ENCODE measurements at regions not wholly inside any gene's neighbourhood (a gene's known extent, or its start where the extent isn't known, plus 50 kb on each side); places are given as distances from the start of the nearest gene placed in this dataset.
"Not testable (repeated sequence)": the region's sequence is repeated elsewhere in the genome, so short reads cannot be mapped to it uniquely, and the experiment has no call there.

DNA sequence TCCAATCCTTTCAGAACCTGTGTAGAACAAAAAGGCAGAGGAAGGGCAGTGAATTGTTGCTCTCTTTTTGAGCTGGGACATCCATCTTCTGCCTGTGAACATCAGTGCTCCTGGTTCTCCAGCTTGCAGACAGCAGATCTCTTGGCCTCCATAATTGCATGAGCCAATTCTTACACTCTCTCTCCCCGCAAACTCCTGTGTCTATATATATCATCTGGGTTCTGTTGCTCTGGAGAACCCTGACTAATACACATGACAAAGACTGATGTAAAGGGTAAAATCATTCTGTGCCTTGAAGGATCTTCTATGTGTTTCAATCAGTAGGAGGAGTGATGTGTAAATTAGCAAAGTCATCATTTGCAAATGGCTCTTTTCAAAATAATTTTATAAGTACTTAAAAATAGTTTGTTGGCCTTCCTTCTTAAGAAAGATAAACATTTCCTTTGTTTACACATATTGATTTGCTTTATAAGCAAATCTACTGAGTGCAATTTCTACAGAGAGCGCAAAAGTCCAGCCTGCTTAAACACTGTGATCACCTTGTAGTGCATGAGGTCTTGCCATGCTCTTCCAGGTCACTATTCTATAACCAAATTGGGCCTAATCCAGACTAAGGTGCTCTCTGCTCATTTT, 154.9 kb upstream of the ANKRD28 start:
- no peak for DNase-seq

DNA sequence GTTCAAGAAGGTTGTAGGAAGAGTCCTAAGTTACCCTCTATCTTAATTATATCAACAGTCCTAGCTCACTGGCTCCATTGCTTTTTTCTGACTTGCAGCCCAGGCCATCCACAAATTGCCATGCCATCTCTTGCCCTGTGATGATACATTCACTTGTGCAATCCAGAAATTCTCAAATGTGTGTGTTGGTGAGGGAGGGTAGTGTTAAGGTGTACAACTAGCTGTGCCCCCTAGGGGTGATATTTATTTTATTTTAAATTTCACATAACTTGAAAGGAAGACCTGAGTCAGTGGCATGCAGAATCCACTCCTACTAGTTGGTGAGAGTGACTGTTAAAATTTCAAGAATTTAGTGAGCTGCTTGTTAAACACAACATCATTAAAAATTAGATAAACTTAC, 156.1 kb upstream of the ANKRD28 start:
- DNase-seq, result no peak

DNA sequence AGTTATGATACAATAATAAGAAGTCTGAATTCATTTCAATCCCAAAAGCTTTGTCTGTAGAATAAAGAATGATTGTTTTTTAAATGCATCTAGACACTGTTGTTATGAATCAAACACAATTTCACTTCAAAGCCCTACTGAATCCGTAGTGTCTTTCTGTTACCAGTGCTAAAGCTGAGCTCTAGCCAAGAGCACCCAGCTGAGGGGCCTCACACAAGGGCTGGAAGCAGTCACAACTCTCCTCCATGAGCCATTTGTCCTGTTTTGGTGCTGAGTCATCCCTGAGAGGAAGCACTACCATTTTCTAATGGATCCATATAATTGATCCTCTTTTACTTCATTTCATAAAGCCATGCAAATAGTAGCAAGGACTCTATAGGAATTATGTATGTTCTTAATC, 158.2 kb upstream of the ANKRD28 start:
- no peak for DNase-seq

DNA sequence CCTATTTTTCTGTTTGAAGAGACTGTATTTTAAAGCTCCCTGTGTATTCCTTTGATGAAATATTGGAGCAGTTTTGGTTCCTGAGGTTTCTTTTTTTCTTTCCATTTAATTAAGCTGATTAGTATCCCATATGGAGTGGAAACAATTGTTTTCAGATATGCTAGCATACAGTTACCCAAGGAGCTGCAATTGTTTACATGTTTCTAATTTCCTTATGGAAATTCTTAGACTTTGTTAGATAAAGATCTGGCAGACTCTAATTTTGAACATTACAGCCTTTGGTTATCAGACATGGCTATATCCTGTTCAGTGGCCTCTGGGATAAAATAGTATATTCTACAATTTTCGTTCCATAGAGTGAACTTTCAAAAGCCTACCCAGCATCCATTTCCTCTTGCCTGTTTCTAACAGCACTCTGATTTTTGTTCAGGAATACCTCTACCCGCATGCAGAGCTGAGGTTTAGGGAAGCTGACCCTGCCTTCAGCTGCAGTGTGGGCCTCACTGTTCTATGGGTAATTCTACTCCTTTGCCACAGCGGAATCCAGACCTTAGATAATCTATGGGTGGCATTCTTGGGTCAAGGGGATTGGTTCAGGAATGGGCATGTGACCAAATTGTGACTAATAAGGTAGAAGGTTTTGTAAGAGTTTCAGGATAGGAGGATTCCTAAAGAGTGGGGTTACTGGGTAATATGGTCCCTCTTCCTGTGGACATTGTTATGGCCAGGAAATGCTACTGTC, 161.1 kb upstream of the ANKRD28 start:
- no peak for DNase-seq

DNA sequence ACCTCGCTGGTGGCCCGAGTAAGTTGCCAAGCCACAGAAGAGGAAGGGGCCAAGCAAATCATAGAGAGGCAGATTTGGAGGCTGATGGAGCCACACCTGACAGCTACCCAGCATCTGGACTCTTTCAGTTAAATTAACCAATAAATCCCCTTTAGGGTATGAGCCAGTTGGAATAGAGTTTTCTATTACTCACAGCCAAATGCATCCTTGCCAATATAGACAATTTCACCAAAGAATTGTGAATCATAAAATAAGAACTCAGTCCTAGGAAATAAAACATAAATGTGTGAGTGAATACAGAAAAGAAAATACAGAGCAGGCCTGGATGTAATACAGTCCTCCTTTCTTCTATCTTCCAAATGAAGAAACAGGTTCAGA, 161.6 kb upstream of the ANKRD28 start:
- DNase-seq, result no peak

DNA sequence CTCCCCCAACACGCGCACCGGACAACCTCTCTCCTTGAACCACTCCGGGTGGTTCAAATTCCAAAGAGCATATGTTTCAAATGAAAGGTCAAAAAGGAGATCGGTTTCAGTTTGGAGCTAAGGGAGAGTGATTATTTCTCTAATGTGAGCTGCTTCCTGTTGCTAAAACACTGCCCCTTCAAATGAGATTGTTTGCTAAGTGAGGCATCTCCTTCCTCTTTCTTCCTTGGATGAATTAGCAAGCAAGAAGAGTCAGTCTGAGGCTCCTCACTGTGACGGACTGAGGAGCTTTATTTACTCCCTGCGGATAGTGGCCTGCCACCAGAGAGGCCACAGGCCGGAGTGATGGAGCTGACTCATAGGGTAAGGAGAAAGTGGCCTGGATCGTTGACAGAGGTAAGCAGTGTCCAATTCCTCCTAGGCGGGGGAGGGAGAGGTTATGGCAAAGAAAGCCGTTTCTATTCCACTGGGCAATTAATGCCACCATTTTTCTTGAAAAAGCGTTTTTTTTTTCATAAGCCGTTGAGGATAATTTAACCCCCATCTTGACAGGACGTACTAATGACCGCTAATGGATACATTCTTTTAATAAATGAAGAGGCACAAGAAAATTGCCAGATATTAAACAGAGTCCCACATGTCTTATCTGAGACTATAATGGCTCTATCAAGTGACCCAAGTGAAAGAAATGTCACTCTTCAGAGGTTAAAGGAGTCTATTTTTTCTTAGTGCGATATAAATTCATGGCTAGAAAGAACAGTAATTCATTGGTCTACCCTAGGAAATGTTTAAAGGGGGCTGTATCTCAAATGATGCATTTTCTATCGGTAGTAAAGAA, 167.0 kb upstream of the ANKRD28 start:
- no peak for DNase-seq

DNA sequence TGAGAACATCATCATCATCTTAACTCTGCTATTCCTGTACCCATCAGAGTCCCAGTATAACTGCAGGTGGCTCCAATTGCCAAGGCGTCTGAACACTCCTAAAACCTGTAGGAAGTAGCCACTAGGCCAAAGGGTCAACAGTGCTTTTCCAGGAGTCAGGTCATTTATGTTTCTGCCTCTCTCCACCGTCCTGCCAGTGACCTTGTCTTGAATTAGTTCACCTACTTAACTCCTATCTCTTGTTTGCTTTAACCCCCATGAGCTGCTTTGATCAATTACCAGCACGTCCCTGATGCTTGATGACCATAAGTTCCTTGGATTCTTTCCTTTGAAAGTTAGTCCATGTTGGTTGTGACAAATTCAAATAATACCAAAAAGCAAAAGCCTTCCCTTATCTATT, 169.8 kb upstream of the ANKRD28 start:
- DNase-seq, result no peak

DNA sequence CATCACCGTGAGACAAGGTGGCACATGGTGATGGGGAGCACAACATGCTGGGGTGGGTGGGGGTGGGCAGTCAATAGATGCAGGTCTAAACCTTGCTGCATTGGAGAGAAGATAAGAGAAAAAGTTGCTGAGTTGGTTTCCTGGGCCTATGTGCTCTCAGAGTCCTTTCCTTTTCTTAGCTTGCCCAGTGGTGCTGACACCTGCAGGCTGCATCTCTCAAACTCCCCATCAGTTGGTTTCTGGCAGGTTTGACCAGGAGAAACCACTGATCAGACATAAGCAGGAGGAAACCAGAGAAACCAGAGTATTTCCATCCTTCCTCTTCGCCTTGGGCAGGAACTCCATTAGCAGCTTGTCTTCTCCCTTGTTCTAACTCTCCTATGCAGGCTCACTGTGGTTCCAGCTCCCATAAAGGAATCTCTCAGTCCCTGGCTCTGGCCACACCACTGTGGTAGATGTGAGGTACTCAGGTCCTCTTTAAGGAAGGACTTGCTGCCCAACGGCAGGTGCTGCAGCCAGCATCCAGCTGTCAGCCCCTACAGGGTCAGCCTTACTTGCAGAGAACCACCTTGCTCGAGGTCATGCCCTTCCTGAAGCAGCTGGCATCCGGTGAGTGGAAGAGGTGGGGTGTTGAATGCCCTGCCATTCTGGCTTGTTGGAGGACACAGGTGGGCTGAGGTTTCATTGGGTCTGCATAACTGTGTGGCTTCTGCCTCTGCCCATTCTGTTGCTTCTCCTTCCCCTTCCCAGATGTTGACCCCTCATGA, 172.3 kb upstream of the ANKRD28 start:
- DNase-seq, result no peak

DNA sequence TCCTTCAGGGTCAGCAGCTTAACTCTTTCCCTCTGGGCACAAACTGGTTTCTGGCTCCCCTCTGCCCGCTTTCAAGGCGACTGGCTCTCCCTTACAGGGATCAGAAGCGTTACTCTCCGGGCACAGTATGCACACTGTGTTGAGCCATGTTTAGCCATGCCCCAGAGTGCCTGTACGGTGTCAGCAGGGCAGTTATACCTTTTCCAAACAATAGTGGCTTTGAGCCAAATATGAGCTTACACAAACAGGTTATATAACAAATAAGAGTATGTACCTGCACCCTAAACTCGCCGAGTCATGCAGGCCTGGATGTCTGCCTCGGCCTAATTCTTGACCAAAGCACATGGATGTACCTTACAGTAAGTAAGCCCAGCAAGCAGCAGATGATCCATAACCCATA, 175.6 kb upstream of the ANKRD28 start:
- DNase-seq, result no peak

DNA sequence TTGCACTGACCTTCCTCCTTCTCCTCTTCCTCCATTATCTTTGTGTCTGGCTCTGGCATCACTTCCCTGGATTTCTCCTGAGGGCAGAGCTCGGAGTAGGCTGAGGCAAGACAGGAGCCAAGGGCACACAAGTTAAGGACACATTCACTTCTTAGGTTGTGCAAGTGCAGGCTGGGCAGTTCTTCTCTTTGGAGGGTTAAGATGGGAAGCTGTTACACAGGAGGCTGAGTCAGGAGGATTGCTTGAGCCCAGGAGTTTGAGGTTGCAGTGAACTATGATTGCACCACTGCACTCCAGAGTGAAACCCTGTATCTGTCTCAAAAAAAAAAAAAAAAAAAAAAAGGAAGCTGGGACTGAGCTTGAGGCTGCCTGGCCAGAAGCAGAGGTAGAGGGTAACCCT, 176.2 kb upstream of the ANKRD28 start:
- no peak for DNase-seq

DNA sequence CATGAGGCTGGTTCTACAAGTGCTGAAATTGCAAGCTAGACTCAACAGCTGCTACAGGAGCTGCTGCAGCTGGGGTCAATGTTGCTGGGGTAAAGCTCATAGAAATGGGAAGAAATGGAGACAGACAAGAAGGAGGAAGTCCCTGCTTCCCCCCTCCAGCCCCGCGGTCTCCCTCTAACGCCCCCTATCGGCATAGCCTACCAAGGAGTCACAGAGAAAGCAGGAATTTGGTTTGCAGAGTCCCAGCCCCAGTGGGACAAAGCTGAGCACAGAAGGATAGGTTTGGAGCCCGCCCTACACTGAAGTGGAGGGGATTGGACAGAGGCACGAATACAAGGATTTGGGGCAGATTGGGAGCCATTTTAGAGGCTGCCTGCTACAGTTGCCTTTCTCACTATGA, 176.9 kb upstream of the ANKRD28 start:
- no peak for DNase-seq

DNA sequence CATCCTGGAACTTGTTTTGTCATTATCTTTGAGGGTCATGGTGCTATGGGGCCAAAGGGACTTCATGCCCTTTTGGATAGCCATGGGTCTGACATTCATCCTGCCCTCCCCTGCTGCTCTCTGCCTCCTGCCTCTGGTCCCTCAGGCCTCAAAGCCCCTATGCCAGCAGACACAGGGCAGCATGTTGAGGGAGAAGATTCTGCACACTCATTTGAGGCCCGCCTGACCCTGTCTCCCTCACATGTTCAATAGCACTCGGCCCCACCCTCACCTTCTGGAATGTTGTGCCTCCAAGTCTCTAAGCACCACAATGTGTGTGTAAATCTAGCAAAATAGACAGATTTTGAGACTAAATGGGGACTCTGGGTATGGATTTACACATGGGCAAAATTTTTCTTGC, 178.7 kb upstream of the ANKRD28 start:
- DNase-seq, result no peak

DNA sequence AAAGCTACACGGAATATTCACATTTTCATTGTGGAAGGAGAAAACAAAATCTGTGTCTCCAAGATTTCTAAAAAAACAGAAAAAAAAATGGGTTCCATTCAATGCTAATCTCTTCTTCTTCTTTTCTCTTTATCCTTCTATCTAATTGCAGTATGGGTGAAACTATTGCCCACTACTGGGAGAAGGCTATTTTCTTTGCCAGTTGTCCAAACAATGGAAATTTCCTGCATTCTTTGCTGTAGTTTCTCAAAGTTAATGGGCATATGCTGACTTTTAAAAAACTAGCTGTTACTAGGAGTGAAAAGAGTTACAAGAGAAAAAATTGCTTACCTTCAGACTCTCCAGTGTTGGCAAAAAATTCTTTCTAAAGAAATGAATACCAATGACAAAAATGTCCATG, 179.3 kb upstream of the ANKRD28 start:
- no peak for DNase-seq

DNA sequence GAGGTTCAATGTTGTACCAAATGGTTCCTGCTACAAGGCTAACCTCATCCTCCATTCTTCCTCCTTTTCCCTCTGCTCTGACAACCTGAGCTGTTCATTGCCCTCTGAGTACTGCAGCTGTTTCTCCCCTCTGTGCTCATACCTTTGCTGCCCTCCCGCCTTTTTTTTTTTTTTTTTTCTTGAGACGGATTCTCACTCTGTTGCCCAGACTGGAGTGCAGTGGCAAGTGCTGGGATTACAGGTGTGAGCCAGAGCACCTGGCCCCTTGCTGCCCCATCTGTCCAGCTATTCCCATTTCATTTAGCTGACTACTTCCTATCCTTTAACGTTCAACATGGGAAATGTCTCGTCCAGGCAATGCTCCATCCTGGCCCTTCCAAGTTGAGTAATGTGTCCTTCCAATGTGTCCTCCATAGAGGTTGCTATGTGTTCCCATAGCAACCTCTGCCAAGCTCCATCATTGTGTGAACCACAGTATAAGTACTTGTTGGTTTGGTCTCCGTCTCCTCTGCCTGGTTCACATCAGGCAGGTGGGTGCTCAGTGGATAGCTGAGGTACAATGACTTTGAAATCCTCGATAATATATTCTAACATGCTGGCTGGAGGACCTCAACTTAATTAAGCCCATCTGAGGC, 179.9 kb upstream of the ANKRD28 start:
- no peak for DNase-seq

DNA sequence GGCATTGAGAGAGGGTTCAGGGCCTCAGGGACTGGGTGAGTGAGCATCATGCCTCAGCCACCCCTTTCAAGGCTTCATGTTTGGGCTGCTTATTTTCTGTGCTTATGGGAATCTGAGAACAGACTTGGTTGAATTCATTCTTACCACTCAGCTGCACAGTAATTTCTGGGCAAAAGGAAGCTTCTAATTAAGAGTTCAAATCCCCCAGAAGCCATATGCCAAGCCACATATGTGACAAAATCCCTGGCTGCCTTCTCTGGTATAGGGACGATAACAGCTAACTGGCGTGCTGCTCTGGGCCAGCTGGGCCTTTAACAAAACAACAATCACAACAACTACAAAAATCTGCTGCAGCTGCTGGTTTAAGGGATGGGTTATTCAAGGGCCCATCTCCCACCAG, 181.0 kb upstream of the ANKRD28 start:
- no peak for DNase-seq

DNA sequence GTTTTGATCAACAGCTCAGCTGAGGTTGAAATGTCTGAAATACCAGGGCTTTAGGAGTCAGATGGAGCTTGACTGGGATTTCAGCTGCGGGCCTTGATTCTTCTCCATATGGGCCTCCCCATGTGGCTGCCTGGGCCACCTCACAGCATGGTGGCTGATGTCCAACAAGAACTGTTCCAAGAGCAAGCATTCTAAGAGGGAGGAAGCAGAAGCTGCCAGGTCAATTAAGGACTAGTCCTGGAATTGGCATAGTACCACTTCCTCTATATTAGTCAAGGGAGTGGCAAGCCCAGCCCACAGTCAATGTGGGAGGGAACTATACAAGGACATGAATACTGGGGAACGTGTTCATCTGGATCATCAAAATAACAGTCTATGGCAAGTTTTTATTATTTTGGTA, 181.7 kb upstream of the ANKRD28 start:
- no peak for DNase-seq

DNA sequence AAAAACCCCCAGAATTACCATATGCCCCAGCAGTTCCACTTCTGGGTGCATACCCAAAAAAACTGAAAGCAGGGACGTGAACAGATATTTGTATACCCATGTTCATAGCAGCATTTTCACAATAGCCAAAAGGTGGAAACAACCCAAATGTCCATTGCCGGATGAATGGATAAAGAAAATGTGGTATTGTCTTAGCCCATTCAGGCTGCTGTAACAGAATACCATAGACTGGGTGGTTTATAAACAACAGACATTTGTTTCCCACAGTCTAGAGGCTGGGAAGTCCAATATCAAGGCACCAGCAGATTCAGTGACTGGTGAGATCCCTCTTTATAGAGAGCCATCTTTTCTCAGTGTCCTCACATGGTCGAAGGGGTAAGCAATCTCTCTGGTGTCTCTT, 182.1 kb upstream of the ANKRD28 start:
- no peak for DNase-seq

DNA sequence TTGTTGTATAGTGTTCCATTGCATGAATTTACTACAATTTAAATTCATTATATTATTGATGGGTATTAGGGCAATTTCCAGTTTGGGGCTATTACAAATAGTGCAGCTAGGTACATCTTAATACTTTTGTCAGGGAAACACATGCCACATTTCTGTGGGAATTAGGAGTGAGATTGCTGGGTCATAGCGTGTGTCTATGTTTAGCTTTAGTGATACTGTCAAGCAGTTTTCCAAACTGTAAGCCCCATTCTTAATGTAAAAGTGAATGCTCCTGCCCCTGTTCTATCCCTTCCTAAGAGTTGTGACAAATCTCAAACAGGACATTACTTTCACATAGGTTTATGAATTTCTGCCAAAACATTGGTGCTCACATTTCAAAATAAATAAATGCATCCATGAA, 184.5 kb upstream of the ANKRD28 start:
- DNase-seq, result no peak

DNA sequence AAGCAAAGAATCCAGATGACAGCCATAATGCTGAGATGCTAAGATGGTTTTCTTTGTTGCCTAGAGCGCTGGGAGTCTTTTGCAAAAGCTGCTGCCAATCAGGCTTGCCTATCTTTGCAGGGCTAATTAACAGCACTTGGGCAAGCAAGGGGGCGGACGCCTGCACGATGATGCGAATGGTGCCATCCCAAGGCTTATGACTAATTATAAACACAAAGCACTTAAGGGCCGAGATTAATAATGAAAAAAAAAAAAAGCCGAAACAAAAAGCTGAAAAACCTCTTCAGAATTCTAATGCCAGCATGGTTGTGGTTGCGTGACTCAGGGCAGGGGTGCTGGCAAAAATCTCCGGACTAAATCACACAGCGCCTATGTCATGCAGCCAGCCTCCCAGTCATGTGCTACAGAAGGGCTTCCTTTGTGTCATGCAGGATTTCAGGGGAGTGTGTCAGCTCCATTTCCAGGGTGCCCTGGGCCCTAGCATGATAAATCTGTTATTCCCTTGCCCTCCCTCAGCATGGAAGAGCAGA, 185.0 kb upstream of the ANKRD28 start:
- no peak for DNase-seq

DNA sequence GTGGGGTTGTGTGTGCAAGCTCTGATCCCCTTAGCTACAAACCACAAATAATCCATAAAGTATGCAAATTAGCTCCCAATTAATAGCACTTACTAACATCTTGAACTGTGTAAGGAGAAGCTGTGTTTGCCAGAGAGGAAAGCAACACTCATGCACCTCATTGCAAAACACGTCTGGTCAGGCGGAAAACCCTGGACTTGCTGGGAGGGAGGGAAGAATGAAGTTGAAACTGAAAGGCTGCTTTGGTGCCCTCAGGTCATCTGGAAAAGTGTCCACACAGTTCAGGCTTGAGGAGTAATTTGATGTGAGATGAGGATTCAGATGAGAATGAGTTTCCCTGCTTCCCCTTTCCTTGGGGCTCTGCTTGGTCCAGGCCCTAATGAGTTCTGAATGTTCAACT, 185.5 kb upstream of the ANKRD28 start:
- no peak for DNase-seq

DNA sequence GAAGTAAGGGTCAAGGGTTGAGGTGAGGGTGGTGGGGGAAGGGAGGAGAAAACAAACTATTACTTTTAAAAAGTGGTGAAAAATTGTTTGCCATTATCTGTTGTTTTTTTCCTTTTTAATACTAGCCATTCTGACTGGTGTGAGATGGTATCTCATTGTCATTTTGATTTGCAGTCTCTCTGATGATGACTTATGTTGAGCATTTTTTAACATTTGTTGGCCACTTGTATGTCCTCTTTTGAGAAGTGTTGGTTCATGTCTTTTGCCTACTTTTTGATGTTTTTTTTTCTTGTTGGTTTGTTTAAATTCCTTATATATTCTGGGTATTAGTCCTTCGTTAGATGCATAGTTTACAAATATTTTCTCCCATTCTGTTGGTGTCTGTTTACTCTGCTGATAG, 185.9 kb upstream of the ANKRD28 start:
- no peak for DNase-seq

DNA sequence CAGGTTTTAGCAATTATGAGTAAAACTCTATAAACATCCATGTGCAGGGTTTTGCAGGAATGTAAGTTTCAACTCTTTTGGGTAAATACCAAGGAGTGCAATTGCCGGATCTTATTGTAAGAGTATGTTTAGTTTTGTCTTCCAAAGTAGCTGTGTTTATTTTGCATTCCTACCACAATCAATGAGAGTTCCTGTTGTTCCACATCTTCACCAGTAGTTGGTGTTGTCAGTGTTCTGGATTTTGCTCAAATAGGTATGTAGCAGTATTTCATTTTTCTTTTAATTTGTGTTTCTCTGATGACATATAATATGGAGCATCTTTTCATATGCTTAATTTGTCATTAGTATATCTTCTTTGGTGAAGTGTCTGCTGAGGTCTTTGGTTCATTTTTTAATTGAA, 185.1 kb upstream of the GALNT15 start:
- no peak for DNase-seq

DNA sequence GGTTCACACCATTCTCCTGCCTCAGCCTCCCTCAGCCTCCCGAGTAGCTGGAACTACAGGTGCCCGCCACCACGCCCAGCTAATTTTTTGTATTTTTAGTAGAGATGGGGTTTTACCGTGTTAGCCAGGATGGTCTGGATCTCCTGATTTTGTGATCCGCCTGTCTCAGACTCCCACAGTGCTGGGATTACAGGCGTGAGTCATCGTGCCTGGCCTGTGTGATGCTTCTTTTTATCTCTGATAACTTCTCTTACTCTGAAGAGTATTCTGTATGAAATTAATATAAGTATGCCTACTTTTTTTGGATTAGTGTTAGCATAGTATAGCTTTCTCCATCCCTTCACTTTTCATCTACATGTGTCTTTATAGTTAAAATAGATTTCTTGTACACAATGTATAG, 180.8 kb upstream of the GALNT15 start:
- DNase-seq, result not testable (repeated sequence)
